IMR-90 (cell line): ENCODE measurements at regions not wholly inside any gene's neighbourhood (a gene's known extent, or its start where the extent isn't known, plus 50 kb on each side); places are given as distances from the start of the nearest gene placed in this dataset.

Source experiments
- BHLHE40 ChIP-seq: fragments of 150-350 bp; IDR thresholded peaks from 2 replicates; pipeline ENCODE4 v1.6.1; 2016; ENCODE audit warnings: mild to moderate bottlenecking, low read depth, low read length
- CEBPB ChIP-seq: IDR thresholded peaks from 2 replicates; pipeline ENCODE4 v1.6.1; 2012; ENCODE audit warnings: low read depth, low read length, improper control_type of control experiment
- CHD1 ChIP-seq: IDR thresholded peaks from 2 replicates; pipeline ENCODE4 v1.6.1; 2012; ENCODE audit warnings: low read depth, low read length, improper control_type of control experiment
- CTCF ChIP-seq: conservative IDR thresholded peaks from 2 replicates; pipeline ENCODE4 v1.5.1; 2012; ENCODE audit warnings: mild to moderate bottlenecking, low read depth, low read length, improper control_type of control experiment
- FOS ChIP-seq: fragments of 150-350 bp; IDR thresholded peaks from 2 replicates; pipeline ENCODE4 v1.6.1; 2016; ENCODE audit warnings: low read depth, low read length
- MAFK ChIP-seq: IDR thresholded peaks from 2 replicates; pipeline ENCODE4 v1.6.1; 2012; ENCODE audit warnings: low read depth, low read length, improper control_type of control experiment
- MAZ ChIP-seq: IDR thresholded peaks from 2 replicates; pipeline ENCODE4 v1.6.1; 2012; ENCODE audit warnings: low read depth, mild to moderate bottlenecking, low read length, improper control_type of control experiment, moderate library complexity, borderline replicate concordance
- MXI1 ChIP-seq: IDR thresholded peaks from 2 replicates; pipeline ENCODE4 v1.6.1; 2012; ENCODE audit warnings: low read depth, mild to moderate bottlenecking, low read length, moderate library complexity, borderline replicate concordance
- POLR2A ChIP-seq: IDR thresholded peaks from 2 replicates; pipeline ENCODE4 v1.6.1; 2012; ENCODE audit warnings: mild to moderate bottlenecking, low read depth, low read length
- RCOR1 ChIP-seq: IDR thresholded peaks from 2 replicates; pipeline ENCODE4 v1.6.1; 2012; ENCODE audit warnings: mild to moderate bottlenecking, low read length, improper control_type of control experiment; ENCODE audit not compliant: insufficient replicate concordance
- RFX5 ChIP-seq: IDR thresholded peaks from 2 replicates; pipeline ENCODE4 v1.8.0; 2012; ENCODE audit warnings: low read depth, mild to moderate bottlenecking, low read length, moderate library complexity

- TF ChIP-seq CTCF (no peak), MXI1 (no peak), POLR2A (no peak), RFX5 (no peak), CEBPB (no peak), MAFK (no peak), BHLHE40 (no peak), FOS (no peak), MAZ (no peak), CHD1 (no peak), RCOR1 (no peak)
Measured at GRCh38 chr2:5493256-5493655, 198.9 kb upstream of the SOX11 start.
